GM19395 (cell line): ENCODE measurements at regions not wholly inside any gene's neighbourhood (a gene's known extent, or its start where the extent isn't known, plus 50 kb on each side); places are given as distances from the start of the nearest gene placed in this dataset.

ENCODE experiments used
- ATAC-seq: cut with Tn5 transposase; IDR thresholded peaks from one replicate; pipeline ENCODE4 v1.9.1; 2021; ENCODE audit warnings: mild to moderate bottlenecking, moderate library complexity; ENCODE audit not compliant: unreplicated experiment

GRCh38 chr2:12429779-12430406 is 286.8 kb upstream of the TRIB2 start:
- no peak for ATAC-seq

- ATAC-seq: peak; percentile 100
Observed at GRCh38 chr2:12430407-12431133, 286.2 kb upstream of the TRIB2 start.

- ATAC-seq: no peak
Observed at GRCh38 chr2:12432985-12433625, 283.6 kb upstream of the TRIB2 start.

GRCh38 chr2:12433626-12433990 is 283.1 kb upstream of the TRIB2 start:
- ATAC-seq: no peak

GRCh38 chr2:12434630-12435098 is 282.1 kb upstream of the TRIB2 start:
- ATAC-seq: no peak

GRCh38 chr2:12435430-12436222 is 281.1 kb upstream of the TRIB2 start:
- ATAC-seq: no peak

- ATAC-seq: no peak
Observed at GRCh38 chr2:12436483-12436882, 280.3 kb upstream of the TRIB2 start.

- ATAC-seq: no peak
Observed at GRCh38 chr2:12436935-12437561, 279.7 kb upstream of the TRIB2 start.

GRCh38 chr2:12440731-12441130 is 276.0 kb upstream of the TRIB2 start:
- no peak for ATAC-seq

- no peak for ATAC-seq
Observed at GRCh38 chr2:12441750-12442475, 274.8 kb upstream of the TRIB2 start.

GRCh38 chr2:12442476-12442847 is 274.3 kb upstream of the TRIB2 start:
- no peak for ATAC-seq

- ATAC-seq: no peak
Observed at GRCh38 chr2:12448846-12449505, 267.8 kb upstream of the TRIB2 start.

- no peak for ATAC-seq
Observed at GRCh38 chr2:12451726-12452125, 265.0 kb upstream of the TRIB2 start.

GRCh38 chr2:12452185-12452584 is 264.6 kb upstream of the TRIB2 start:
- no peak for ATAC-seq

GRCh38 chr2:12453731-12454130 is 263.0 kb upstream of the TRIB2 start:
- no peak for ATAC-seq

- no peak for ATAC-seq
Observed at GRCh38 chr2:12455661-12456060, 261.1 kb upstream of the TRIB2 start.

- ATAC-seq: peak; percentile 97
Observed at GRCh38 chr2:12456293-12457106, 260.2 kb upstream of the TRIB2 start.

- no peak for ATAC-seq
Observed at GRCh38 chr2:12457831-12458230, 258.9 kb upstream of the TRIB2 start.

GRCh38 chr2:12463189-12463588 is 253.5 kb upstream of the TRIB2 start:
- ATAC-seq: no peak
